GM23338 (cell line): ENCODE measurements at regions not wholly inside any gene's neighbourhood (a gene's known extent, or its start where the extent isn't known, plus 50 kb on each side); places are given as distances from the start of the nearest gene placed in this dataset.

Experiments
- CREB1 ChIP-seq: fragments of 250-450 bp; sonication (Bioruptor Pico); IDR thresholded peaks from 2 replicates; pipeline ENCODE4 v1.5.0; 2020; ENCODE audit warnings: low read depth, mild to moderate bottlenecking, moderate library complexity
- CTCF ChIP-seq, 2 experiments: fragments of 200-600 bp in 1 of 2; sonication (generic) in 1 of 2; conservative IDR thresholded peaks; 2 replicates each; pipeline versions ENCODE4 v1.5.1 to v1.6.1; 2016 to 2017; ENCODE audit warnings: antibody characterized with exemption in 2 of 2, low read depth in 2 of 2, mild to moderate bottlenecking in 2 of 2, moderate library complexity in 1 of 2
- ETS1 ChIP-seq: IDR thresholded peaks from 2 replicates; pipeline ENCODE4 v1.6.1; 2016; ENCODE audit warnings: antibody characterized with exemption
- EZH2 ChIP-seq: fragments of 200-600 bp; sonication (generic); IDR thresholded peaks from one replicate; pipeline ENCODE4 v1.8.0; 2017; ENCODE audit warnings: antibody characterized with exemption, mild to moderate bottlenecking, low read depth; ENCODE audit not compliant: unreplicated experiment
- POLR2AphosphoS5 ChIP-seq: IDR thresholded peaks from 2 replicates; pipeline ENCODE4 v1.6.1; 2016; ENCODE audit warnings: antibody characterized with exemption, low read depth
- REST ChIP-seq: IDR thresholded peaks from one replicate; pipeline ENCODE4 v1.6.1; 2018; ENCODE audit warnings: antibody characterized with exemption; ENCODE audit not compliant: unreplicated experiment
- ZNF331 ChIP-seq: fragments of 250-450 bp; sonication (Bioruptor Pico); IDR thresholded peaks from 2 replicates; pipeline ENCODE4 v1.5.0; 2020; ENCODE audit warnings: low read depth, mild to moderate bottlenecking, moderate library complexity

GRCh38 chr5:167783145-167783817 lies 508.2 kb upstream of the WWC1 start:
- TF ChIP-seq EZH2 (no peak), REST (no peak), CTCF (conservative IDR thresholded peaks at IDR 0.05; ENCODE audit: low read depth in 2 of 2) (peak in 1 of 2 experiments; percentile 46; a peak in 2 of 4 replicates), CREB1 (CRISPR knock-in tag) (no peak), POLR2AphosphoS5 (no peak), ETS1 (no peak), ZNF331 (CRISPR knock-in tag) (no peak)
